ENCODE measurements at regions not wholly inside any gene's neighbourhood (a gene's known extent, or its start where the extent isn't known, plus 50 kb on each side); places are given as distances from the start of the nearest gene placed in this dataset.

DNA sequence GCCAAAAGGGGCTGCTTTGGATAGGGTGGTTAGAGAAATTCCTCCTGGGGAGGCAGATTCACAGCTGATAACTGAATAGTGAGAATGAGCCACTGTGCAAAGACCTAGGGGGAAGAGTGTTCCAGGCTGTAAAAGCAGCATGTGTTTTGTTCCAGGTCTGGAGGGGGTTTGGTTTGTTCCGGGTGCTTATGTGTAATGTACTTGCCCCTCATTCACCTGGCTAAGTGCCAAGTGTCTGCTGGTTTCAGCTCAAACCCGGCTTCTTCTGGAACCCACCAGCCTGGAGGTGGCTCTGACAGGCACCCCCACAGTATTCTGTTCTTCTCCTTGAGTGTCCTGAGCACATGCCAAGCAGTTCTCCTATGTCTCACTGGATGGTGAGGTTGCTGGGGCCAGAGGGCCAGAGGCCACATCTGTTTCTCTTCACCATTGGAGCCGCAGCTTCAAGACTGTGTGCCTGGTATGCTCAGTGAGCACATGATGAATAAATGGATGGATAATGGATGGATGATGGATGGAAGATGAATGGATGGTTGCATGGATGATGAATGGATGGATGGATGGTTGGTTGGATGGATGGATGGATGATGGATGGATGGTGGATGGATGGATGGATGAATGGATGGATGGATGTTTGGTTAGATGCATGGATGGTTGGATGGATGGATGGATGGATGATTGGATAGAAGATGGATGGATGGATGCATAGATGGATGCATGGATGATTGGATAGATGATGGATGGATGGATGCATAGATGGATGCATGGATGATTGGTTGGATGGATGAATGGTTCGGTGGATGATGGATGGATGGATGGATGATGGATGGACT, 227.6 kb downstream of the BMP7 start:
- DNase-seq = no peak

DNA sequence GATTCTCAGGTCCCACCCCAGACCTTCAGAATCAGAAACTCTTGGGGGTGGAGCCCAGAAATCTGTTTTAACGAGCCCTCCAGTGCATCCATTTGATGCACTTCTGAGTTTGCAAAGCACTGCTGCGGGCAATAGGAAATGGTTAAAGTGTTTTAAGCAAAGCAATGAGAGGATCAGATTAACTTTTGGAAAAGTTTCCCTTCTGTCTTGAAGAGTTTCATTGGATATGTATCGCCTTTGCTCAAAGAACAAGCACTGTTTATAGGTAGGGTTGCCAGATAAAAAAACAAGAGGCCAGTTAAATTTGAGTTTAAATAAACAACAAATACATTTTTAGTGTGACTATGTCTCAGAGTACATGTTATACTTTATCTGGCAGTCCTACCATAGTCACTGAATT, 226.0 kb downstream of the BMP7 start:
- DNase-seq = no peak

DNA sequence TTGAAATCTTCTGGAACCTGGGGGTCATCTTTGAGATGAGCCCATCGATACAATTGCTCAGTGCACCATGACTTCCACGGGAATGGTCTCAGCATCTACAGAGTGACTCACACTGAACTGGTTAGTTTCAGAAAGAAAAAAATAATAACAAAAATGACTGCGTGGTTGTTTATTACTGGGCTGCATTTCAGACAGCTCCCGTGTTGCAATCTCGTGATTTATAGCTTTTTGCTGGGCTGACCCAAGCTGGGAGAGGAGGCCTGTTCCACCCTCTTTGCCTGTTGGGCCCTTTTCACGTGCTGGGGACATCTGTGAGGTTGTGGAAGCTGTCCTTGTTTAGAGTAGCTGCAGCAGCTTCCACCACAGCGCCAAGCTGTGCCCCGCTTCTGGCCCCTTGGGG, 225.5 kb downstream of the BMP7 start:
- DNase-seq = no peak

DNA sequence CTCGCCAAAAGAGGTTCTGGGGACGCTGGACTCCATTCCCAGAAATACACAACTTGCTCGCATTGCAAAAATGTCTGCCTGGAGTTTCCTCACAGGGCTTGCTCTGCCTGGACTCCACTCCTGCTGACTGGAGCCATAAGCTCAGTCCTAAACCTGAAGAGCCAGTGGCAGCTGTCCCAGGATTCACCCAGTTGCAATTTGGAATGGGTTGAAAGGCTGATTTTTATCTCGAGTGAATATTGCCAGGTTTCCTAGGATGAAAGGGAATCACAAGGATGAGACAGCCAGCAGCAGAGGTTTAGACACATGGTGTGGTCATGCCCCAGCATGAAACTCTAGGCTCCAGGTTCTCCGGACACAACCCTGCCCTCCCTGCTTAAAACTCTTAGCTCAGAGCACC, 223.3 kb downstream of the BMP7 start:
- no peak for DNase-seq

DNA sequence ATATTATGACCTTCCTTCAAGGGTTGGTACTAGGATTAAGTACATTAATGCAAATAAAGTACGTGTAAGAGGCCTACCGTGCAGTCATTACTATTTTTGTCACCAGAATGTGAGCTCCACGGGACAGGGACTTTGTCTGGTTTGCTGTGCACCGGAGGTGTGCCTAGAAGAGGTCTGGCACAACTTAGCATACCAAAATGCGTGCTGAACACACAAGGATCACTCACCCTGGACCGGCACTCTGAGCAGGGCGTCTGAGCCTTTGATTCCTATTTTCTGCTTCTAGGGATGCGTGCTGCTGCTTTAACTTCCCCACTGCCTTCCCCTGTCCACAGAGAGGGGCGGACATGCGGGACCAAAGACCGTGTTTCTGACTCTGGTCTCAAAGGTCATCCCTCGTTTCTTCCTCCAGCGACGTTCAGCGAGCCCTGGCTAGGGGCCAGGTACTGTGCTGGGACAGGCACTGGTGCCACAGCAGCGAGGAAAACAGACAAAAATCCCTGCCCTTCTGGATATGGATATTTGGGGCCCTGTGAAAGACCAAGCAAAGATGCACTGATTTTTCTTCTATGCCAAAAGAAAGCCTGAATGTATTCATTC, 222.7 kb downstream of the BMP7 start:
- DNase-seq = no peak

DNA sequence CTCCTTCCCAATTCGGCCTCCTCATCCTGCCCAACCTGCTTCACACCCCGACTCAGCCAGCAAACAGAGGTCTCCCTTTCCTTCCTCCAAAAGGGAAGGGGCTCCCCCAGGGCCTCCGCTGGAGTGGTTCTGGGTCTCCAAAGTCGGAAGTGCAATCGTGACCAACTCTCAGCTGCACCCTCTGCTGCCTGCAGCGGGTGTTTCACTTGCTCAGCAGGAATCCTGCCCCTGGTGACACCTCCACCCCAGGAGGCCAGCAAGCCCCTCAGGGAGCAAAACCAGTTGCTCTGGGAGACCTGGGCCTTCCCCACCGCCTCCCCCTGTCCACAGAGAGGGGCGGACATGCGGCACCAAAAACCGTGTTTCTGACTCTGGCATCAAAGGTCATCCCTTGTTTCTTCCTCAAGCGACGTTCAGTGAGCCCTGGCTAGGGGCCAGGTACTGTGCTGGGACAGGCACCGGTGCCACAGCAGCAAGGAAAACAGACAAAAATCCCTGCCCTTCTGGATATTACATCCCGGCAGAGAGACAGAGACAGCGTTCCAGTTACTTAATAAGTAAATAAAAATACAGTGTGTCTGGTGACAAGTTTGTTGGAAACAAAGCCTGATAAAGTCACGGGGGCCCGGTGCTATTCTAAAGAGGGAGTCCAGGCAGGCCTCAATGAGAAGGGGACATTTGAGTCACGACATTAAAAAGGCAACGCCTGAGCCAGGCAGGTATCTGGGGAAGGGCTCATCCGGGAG, 219.0 kb downstream of the BMP7 start:
- DNase-seq = no peak

DNA sequence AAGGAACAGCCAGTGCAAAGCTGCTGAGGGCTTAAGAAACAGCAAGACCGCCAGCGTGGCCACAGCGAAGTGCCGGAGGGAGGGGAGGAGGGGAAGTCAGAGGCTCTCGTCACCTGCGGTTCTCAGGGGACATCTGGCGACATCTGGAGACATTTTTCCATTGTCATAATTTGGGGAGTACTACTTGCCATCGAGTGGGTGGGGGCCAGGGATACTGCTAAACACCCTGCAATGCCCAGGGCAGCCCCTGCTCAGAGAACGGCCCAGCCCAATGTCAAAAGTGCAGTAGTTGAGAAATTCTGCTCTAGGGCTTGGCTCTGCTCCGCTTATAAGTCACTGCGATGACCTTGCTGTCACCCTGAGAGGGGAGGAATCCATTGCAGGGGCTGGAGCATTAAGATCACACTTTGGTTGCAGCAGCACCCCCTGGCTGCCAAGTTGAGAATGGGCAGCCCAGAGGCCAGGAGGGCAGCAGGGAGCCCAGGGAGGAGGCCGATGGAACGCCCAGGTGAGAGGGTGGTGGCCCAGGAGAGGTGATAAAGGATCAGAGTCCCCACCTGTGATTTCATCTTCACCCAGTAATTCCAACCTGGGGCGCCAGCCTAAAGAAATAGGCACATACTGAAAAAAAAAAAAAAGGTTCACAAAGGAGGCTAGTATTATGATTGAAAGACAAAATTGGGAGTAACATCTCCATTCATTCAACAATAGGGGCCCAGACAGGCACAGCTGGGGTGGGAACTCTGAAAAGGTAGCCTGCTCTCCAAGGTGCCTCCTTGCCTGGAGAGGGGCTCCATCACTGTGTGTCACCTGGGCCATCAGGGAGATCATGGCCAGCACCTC, 218.2 kb downstream of the BMP7 start:
- no peak for DNase-seq

DNA sequence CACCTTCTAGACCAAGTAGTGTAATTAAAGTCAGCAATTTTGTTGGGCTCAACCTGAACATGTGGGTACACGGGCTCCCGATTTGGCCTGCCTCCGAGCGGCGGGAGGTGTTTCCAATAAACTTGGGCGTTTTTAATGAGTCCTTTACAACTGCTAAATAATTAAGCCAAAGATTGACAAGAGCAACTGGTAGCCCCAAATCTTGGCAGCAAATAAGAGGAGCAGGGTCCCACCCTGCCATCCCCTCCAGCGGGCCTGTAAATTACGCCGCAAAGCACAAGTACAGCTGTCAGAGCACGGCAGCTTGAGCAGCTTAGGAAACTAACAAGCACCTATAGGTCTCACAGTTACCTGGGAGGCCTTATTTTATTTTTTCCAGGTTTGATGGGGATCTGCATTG, 217.1 kb downstream of the BMP7 start:
- DNase-seq = no peak

DNA sequence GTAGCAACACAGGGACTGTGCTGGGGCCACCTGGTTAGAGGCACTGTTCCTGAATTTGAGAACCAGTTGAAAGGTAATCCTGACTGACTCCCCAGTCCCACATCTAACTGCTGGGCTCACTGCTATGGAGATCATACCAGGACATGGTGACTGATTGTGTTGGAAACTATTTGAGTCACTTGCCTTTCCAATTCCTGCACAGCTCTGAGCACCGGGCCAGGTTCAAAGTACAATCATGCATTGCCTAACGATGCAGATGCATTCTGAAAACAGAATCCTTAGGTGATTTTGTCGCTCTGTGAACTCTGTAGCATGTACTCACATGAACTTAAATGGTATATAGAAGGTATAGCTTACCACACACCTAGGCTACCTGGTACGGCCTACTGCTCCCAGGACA, 215.3 kb downstream of the BMP7 start:
- DNase-seq = no peak

DNA sequence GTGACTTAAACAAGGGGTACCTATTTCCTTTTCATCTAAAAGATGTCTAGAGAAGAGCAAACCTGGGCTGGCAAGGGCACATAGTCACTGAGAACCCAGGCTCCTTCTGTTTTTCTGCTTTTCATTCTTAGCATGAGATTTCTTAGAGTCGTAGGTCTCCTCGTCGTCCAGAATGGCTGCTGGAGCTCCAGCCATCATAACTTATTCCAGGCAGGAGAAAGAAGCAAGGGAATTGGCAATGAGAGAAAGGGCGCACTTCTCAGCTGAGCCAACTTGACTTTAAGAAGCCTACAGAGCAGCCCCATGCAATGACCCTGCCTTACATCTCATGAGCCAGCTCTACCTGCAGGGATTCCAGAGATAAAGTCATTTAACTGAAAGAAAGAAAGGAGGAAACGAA, 213.4 kb downstream of the BMP7 start:
- no peak for DNase-seq

DNA sequence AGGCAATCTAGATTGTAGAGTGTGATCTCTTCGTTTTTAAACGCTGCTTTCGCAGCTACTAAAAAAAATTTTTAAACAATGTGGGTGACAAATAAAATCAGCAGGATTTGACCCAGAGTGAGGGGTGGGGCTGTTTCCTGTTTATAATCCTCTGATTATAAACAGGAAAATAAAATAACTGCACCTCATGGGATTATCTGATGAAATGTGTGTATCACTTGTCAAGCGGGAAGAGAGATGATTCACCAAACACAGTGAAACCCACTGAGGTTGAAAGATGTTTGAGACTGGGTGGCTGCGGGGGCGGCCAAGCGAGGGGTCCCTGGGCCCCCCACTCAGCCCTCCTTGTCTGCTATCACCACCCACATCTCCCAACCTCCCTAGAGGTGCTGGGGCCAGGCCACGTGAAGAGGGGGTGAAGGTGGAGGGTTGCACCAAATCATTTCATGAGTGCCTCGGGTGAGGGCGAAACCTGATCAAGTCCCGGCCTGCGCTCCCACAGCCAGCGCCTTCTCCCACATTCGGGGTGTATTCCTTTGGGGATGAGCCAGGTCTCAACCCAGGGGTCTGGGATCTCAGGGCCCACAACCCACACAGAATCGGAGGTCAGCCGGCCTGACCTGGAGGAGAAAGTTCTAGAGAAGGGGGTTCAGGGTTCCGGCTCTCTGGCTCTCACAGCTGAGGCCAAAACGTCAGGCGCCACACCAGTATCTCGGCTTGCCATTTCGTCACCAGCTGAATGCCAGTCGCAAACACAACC, 212.5 kb downstream of the BMP7 start:
- no peak for DNase-seq

DNA sequence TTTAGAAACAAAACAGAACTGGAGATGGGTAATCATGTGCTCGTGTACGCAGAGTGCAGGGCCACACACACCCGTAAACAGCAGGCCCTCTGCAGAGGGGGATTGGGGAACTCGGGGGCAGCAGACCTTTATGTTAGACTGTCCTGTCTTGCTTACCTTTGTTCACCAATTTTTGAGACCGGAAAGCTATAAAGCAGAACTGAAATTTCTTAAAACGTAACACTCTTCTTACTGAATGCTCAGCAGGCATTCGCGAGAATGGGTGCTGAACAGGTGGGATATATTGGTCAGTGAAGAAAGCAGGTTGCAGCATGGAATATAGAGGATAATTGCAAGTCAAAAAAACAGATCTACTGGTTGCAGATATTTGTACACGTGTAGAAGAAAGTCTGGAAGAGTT, 211.1 kb downstream of the BMP7 start:
- DNase-seq = no peak

DNA sequence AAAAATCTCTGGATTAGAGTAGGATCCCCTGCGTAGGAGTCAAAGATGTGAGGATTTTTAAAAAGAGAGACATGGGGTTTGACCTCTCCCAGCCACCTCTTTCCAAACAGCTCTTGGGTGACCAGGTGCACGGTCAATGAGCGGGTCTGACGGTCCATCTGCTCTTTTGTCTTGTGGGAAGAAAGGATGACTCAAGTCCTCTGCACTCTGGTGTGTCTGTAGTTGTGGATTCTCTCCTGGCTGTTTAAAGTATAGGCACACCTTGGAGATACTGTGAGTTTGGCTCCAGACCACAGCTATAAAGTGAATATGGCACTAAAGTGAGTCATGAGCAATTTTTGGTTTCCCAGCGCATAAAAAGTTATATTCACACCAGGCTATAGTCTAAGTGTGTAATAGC, 209.8 kb downstream of the BMP7 start:
- DNase-seq = no peak

DNA sequence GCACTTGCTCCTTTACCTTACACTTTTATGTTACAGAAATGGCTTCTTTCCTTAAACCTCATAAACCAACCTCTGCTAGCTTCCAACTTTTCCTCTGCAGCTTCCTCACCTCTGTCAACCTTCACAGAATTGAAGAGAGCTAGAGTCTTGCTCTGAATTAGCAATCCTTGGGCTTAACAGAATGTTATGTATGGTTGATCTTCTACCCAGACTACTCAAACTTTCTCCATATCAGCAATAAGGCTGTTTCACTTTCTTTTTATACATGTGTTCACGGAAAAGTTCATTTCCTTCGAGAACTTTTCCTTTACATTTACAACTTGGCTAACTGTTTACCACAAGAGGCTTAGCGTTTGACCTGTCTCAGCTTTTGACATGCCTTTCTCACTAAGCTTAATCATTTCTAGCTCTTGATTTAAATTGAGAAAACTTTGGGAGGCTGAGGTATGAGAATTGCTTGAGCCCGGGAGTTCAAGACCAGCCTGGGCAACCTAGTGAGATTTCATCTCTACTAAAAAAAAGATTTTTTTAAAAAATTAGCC, 207.3 kb downstream of the BMP7 start:
- no peak for DNase-seq

DNA sequence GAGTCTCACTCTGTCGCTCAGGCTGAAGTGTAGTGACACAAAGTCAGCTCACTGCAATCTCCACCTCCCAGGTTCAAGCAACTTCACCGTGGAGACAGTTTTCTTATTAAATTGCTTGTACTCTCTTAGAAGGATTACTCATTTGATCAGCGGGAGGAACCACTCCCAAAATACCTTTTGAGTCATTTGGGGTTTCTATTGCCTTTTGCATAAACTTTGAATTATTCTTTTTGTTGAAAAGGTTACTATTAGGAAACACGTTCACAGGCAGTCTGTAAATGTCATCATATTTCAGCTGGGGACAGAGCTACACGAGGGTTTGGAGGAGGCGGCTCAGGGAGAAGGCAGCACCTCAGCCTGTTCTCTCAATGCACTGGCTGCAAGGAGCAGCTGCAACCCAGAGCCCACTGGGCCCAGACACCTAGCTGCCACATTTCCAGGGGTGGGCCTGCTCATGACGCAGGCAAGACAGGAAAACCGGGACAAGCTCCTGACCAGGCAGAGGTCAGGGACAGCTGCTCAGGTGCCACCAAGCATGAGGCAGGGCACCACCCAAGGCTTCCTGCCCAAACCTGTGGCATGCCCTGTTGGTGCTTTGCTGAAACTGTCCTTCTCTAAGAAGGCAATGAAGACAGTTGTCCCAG, 205.9 kb downstream of the BMP7 start:
- no peak for DNase-seq

DNA sequence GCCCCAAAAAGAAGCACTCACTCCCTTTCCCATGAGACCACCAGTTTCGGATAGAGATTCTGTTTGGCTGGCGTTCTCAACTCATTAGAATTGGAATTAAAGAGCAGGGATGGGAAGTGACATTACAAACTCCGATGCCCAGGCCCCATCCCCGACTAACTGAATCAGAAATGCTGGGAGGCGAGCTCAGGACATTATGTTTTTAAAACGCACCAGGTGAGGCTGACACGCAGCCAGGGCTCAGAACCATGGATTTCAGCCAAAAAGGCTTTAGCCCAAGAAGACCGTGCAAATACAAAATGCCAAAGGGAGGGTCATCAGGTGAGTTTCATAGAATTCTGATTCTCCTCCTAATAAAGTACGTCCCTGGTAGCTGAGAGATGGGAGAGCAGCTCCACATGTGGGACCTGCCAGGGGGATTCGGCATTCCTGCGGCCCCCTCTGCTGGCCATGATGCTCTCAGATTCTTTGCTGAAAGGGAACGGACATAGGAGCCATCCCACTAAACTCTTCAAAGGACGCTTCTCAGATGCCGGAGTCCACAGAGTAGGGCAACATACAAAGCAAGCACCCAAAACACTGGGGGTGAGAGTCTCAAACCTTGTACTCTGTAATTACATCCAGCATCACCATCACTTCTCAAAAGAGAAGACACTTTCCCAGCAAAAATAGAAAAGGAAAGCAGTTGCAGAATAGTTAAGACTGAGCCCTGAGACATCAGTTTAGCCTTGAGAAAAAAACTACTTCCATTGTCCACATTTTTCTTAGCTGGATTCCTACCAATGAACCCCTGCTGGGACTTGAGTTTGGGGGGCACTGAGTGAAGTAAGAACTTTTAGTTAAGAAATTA, 205.2 kb downstream of the BMP7 start:
- DNase-seq = no peak

DNA sequence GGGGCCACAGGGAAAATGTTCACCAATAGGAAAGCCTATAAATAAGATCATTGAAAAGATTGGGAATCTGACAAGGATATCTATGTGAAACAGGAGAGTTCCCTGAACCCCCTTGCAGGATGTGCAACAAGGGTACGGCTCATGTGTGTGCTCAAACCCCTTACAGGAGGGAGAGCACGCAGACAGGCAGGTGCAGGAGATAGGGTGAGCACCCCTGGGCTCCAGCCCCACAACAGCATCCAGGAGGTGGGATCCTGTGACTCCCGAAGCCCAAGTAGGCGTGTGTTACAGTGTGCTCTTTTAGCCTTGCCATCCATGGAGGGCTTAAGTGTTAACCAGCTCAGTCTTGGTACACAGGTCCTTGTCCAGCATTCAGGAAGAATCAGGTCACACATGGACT, 204.2 kb downstream of the BMP7 start:
- DNase-seq = no peak

DNA sequence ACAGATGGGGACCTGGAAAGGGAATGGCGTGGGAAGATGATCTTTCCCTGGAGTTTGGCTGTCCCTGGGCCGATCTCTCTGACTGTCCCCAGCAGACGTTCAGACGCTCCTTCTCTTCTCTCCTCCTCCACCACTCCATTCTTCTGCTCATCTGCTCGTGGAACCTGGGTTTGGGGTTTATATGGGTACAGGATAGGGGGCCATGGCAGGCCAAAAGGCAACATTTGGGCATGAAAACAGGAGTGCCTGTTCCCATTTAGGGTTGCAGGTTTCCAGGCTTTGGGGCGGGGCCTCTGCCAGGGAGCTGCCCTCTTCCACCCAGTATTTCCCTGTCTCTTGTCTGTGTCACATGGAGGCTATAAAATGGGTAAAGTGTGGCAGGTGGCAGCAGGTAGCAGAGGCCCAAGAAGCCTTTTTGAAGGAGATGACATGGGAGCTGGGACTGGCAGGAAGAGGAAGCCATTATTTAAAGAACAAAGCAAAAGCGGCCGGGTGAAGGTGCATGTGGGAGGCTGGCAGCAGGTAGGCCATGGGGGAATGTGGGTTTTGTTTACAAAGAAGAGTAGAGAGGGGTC, 203.7 kb downstream of the BMP7 start:
- DNase-seq = no peak

DNA sequence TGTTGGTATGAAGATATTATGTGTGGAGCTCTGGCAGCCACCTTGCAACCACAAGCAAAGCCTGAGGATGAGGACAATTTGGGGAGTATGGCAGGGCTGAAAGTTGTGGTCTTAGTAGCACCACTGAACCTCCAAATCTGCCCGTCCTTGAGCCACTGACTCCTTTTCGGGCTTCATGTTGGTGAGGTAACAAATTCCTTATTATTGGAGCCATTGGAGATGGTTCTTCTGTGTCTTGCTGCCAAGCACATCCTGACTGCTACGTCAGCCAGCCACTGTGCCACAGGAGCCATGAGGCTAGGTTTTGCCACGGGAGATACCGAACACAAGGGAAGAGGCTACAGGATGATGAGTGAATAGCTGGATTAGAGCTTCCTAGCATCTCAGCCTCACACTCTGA, 201.6 kb downstream of the BMP7 start:
- no peak for DNase-seq

DNA sequence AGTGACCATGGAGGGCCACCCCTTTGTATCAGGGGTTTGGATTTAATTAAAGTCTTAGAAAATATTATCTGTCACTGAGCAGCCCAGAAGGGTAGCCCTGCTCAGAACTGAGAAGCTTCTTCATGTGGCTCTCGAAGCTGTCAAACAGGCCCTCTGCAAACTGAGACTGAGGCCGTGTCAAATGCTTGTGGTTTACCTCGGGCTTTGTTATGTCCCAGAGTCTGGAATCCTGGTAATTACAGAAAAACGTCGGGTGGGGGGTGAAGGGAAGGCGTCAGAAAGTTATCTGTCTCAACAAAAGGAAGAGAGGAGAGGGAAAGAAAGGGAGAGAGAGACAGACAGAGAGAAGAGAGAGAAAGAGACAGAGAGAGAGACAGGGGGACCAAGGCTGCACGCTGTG, 200.8 kb downstream of the BMP7 start:
- no peak for DNase-seq
